Lung (tissue), 11 donors: ENCODE measurements at regions not wholly inside any gene's neighbourhood (a gene's known extent, or its start where the extent isn't known, plus 50 kb on each side); places are given as distances from the start of the nearest gene placed in this dataset.
"Not testable (repeated sequence)": the region's sequence is repeated elsewhere in the genome, so short reads cannot be mapped to it uniquely, and the experiment has no call there.

Experiments
- ATAC-seq: fragments of 200-7000 bp; cut with Tn5 transposase; one replicate; pipeline ENCODE4 v1.9.1; 2020; ENCODE audit warnings: moderate number of reproducible peaks; ENCODE audit not compliant: insufficient read depth, low FRiP score
- DNase-seq, 3 donors: peaks; one replicate each; pipeline ENCODE4 v3.0.0-alpha.2; 2013 to 2017
- H3K27ac ChIP-seq, 2 donors: one replicate each; pipeline ENCODE4 v1.5.1; 2013; ENCODE audit warnings: mild to moderate bottlenecking in 2 of 2, moderate library complexity in 2 of 2, control low read depth in 1 of 2, inconsistent platforms in 1 of 2, low read depth in 1 of 2, low read length in 1 of 2
- H3K27me3 ChIP-seq, 3 donors: one replicate each; pipeline ENCODE4 v1.5.1; 2013; ENCODE audit warnings: low read length in 2 of 3; ENCODE audit not compliant: control insufficient read depth in 3 of 3, insufficient read depth in 3 of 3
- H3K36me3 ChIP-seq, 4 donors: one replicate each; pipeline ENCODE4 v1.5.1; 2013; ENCODE audit warnings: low read length in 4 of 4, mild to moderate bottlenecking in 1 of 4, moderate library complexity in 1 of 4; ENCODE audit not compliant: control insufficient read depth in 4 of 4, insufficient read depth in 4 of 4
- H3K4me1 ChIP-seq, 5 donors: one replicate each; pipeline ENCODE4 v1.5.1; 2013; ENCODE audit warnings: low read length in 5 of 5, mild to moderate bottlenecking in 2 of 5, moderate library complexity in 1 of 5; ENCODE audit not compliant: control insufficient read depth in 5 of 5, insufficient read depth in 5 of 5
- H3K4me3 ChIP-seq: one replicate; pipeline ENCODE4 v1.5.1; 2013; ENCODE audit warnings: mild to moderate bottlenecking, control low read depth, moderate library complexity
- H3K9ac ChIP-seq, 2 donors: one replicate each; pipeline ENCODE4 v1.5.1; 2013; ENCODE audit warnings: low read length in 2 of 2, control low read depth in 1 of 2; ENCODE audit not compliant: insufficient read depth in 1 of 2
- H3K9me3 ChIP-seq, 4 donors: one replicate each; pipeline ENCODE4 v1.5.1; 2013; ENCODE audit warnings: low read length in 3 of 4, mild to moderate bottlenecking in 1 of 4, moderate library complexity in 1 of 4; ENCODE audit not compliant: control insufficient read depth in 4 of 4, insufficient read depth in 3 of 4
- WGBS, 2 donors: extraction: QIAGEN DNeasy Blood & Tissue Kit; methylation state at CpG; one replicate each; pipeline ENCODE4 v1.1.7; 2013; 5-methylcytosine and 5-hydroxymethylcytosine counted together
- TF ChIP-seq, protein P1 (sequence below): IDR thresholded peaks from 2 replicates; pipeline ENCODE4 v1.5.1; 2012; ENCODE audit warnings: mild to moderate bottlenecking; ENCODE audit errors: control extremely low read depth, extremely low read depth
- donor health status: control.
- donor health status: control.
- donor health status: Bipolar disorder and iron deficiency.
- donor health status: healthy.
- donor health status: DM: yes; HTN: yes; CAD: no.

DNA sequence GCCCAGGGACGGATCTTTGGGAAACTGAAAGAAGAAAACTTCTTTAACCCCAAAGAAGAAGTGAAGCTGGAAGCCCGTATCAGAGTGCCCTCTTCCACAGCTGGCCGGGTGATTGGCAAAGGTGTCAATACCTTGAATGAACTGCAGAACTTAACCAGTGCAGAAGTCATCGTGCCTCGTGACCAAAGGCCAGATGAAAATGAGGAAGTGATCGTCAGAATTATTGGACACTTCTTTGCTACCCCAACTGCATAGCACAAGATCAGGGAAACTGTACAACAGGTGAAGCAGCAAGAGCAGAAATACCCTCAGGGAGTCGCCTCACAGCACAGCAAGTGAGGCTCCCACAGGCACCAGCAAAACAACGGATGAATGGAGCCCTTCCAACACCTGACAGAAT is 114.0 kb downstream of the NBPF12 start:
- peaks cover 0 to 1% (median 0%) of the 10 kb centered on the region in 5 donors for H3K4me1 ChIP-seq
- WGBS, 2 donors = 66 to 80% methylated on average over 8 of the region's 8 CpGs

DNA sequence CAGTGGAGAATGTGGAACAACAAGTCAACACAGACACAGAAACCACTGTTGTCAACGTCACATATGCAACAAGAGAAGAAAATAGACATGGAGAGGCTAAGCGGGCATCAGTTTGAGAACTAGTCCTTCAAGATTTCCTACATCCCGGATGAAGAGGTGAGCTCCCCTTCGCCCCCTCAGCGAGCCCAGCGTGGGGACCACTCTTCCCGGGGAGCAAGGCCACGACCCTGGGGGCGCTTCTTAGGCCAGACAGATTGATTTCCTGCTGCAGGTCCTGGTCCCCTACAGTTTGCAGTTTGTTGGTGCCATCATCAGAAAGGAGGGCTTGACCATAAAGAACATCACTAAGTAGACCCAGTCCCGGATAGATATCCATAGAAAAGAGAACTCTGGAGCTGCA is 113.0 kb downstream of the NBPF12 start:
- no peaks in the 10 kb centered on the region for H3K9me3 ChIP-seq
- peaks cover 0 to 1% (median 0%) of the 10 kb centered on the region in 5 donors for H3K4me1 ChIP-seq
- H3K27me3 ChIP-seq = no peaks in the 10 kb centered on the region
- H3K36me3 ChIP-seq = no peaks in the 10 kb centered on the region
- H3K9ac ChIP-seq = no peak overlapping the region
- ATAC-seq (no peak), DNase-seq (no peak)
- 89 to 92% methylated on average over 10 of the region's 10 CpGs for WGBS, 2 donors
- H3K27ac ChIP-seq = no peak overlapping the region
- TF ChIP-seq, protein P1, sequence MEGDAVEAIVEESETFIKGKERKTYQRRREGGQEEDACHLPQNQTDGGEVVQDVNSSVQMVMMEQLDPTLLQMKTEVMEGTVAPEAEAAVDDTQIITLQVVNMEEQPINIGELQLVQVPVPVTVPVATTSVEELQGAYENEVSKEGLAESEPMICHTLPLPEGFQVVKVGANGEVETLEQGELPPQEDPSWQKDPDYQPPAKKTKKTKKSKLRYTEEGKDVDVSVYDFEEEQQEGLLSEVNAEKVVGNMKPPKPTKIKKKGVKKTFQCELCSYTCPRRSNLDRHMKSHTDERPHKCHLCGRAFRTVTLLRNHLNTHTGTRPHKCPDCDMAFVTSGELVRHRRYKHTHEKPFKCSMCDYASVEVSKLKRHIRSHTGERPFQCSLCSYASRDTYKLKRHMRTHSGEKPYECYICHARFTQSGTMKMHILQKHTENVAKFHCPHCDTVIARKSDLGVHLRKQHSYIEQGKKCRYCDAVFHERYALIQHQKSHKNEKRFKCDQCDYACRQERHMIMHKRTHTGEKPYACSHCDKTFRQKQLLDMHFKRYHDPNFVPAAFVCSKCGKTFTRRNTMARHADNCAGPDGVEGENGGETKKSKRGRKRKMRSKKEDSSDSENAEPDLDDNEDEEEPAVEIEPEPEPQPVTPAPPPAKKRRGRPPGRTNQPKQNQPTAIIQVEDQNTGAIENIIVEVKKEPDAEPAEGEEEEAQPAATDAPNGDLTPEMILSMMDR = no peak
- no peak overlapping the region for H3K4me3 ChIP-seq

More for the DNA sequence above, 114.0 kb downstream of the NBPF12 start:
- Histone ChIP-seq H3K27ac (no peak overlapping the region), H3K36me3 (no peaks in the 10 kb centered on the region), H3K9ac (no peak overlapping the region), H3K4me3 (no peak overlapping the region), H3K27me3 (no peaks in the 10 kb centered on the region), H3K9me3 (no peaks in the 10 kb centered on the region)
- TF ChIP-seq, protein P1 = no peak
- no peak for DNase-seq
- ATAC-seq = no peak

DNA sequence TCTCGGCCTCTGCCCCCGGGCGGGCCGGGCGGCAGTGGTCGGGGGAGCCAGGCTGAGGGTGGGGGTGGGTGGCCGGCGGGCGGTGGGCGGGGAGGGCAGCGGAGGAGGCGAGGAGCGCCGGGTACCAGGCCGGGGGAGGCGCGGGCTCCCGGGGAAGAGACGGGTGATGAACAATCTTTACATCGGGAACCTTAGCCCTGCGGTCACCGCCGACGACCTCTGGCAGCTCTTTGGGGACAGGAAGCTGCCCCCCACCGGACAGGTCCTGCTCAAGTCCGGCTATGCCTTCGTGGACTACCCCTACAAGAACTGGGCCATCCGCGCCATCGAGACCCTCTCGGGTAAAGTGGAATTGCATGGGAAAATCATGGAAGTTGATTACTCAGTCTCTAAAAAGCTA is 112.5 kb downstream of the NBPF12 start:
- 97 to 98% methylated on average over 31 of the region's 31 CpGs for WGBS, 2 donors
- Histone ChIP-seq H3K9ac (no peak overlapping the region), H3K36me3 (no peaks in the 10 kb centered on the region), H3K4me3 (no peak overlapping the region), H3K9me3 (no peaks in the 10 kb centered on the region), H3K27me3 (no peaks in the 10 kb centered on the region), H3K4me1 (peaks cover 0 to 1% (median 0%) of the 10 kb centered on the region in 5 donors), H3K27ac (no peak overlapping the region)
- no peak for DNase-seq
- no peak for ATAC-seq
- TF ChIP-seq, protein P1 = no peak

DNA sequence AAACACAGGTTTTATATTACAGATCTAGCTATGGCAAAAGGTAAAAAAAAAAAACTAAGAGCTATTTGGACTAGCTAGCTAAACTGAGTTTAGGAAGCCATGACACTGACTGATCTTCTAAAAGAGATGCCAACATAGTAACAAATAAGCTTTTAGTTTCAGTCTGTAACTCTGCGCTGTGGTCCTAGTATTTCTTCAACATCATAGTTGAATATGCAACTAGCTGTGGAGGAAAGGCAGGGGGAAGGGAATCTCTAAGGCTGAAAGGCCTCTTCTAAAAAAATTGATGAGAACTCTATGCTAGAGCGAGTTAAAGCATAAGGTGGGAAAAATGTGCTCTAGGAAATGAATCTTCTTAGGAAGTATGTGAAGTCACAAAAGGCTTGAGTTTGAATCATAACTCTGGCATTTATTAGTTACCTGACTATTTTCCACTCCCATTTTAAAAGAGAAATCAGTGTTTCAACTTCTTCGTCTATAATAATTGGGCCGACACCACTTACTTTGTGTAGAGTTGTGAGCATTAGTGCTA is 108.8 kb downstream of the NBPF12 start:
- ATAC-seq, H3K36me3 ChIP-seq, H3K4me3 ChIP-seq, DNase-seq, H3K4me1 ChIP-seq, H3K9ac ChIP-seq, H3K27me3 ChIP-seq, H3K9me3 ChIP-seq, H3K27ac ChIP-seq: not testable (repeated sequence)
- 64 to 67% methylated on average over 4 of the region's 4 CpGs for WGBS, 2 donors
